Pancreas (tissue), 10 donors: ENCODE measurements at regions not wholly inside any gene's neighbourhood (a gene's known extent, or its start where the extent isn't known, plus 50 kb on each side); places are given as distances from the start of the nearest gene placed in this dataset.

Experiments
- ATAC-seq, 4 donors: fragments of 200-7000 bp; cut with Tn5 transposase; one replicate each; pipeline versions ENCODE4 v1.8.0 to v1.9.1; 2020; ENCODE audit warnings: mild to moderate bottlenecking in 4 of 4, moderate library complexity in 4 of 4
- DNase-seq, 6 donors: peaks; one replicate each; pipeline ENCODE4 v3.0.0-alpha.2; 2020
- FAIRE-seq: peaks from 2 replicates; lab custom pipeline; 2012; peaks lifted over from hg19 to GRCh38; lab: Jason Lieb, UNC
- H3K27ac ChIP-seq, 4 donors: fragments of 200-600 bp; sonication (generic); 1 replicate in 3 of 4; 2 replicates in 1 of 4; pipeline versions ENCODE4 v1.5.0 to v1.8.0; 2020
- H3K27me3 ChIP-seq, 4 donors: fragments of 200-600 bp; one replicate each; pipeline ENCODE4 v1.8.0; 2021
- H3K36me3 ChIP-seq, 3 donors: fragments of 200-600 bp; sonication (generic) in 1 of 3; one replicate each; pipeline versions ENCODE4 v1.5.0 to v1.8.0; 2020 to 2021
- H3K4me1 ChIP-seq, 3 donors: fragments of 200-600 bp; one replicate each; pipeline ENCODE4 v1.8.0; 2021
- H3K4me3 ChIP-seq, 4 donors: fragments of 200-600 bp; sonication (generic) in 2 of 4; one replicate each; pipeline versions ENCODE4 v1.5.0 to v1.8.0; 2020 to 2021
- H3K9me3 ChIP-seq, 4 donors: fragments of 200-600 bp; one replicate each; pipeline ENCODE4 v1.8.0; 2021
- WGBS, 2 donors: extraction: QIAGEN DNeasy Blood & Tissue Kit; methylation state at CpG; one replicate each; pipeline ENCODE4 v1.1.7; 2013; 5-methylcytosine and 5-hydroxymethylcytosine counted together
- intact Hi-C, 3 donors: fragments of 100-400 bp; cut with DNase I; formaldehyde crosslinking; loops; one replicate each; pipeline versions ENCODE4 v1.11.1 to v1.14.2; 2022
- TF ChIP-seq, protein P1 (sequence below), 4 donors: fragments of 200-600 bp; sonication (generic) in 3 of 4; IDR thresholded peaks; one replicate each; pipeline versions ENCODE4 v1.5.0 to v1.8.0; 2021; ENCODE audit warnings: antibody characterized with exemption in 4 of 4
- donor health status: healthy with polysubstance abuse.
- donor health status: DM: no; HTN: no; CAD: no; lungs with moderate emphysema.
- donor health status: DM: no; HTN: no; CAD: no.
- donor health status: control.
- donor health status: control.
- donor health status: Bipolar disorder and iron deficiency.
- donor health status: DM: yes; HTN: yes; CAD: no.
- donor health status: DM: no; HTN: no; CAD: no.
- donor health status: DM: no; HTN: no; CAD: no.
- donor health status: DM: yes; HTN: yes; CAD: no.

DNA sequence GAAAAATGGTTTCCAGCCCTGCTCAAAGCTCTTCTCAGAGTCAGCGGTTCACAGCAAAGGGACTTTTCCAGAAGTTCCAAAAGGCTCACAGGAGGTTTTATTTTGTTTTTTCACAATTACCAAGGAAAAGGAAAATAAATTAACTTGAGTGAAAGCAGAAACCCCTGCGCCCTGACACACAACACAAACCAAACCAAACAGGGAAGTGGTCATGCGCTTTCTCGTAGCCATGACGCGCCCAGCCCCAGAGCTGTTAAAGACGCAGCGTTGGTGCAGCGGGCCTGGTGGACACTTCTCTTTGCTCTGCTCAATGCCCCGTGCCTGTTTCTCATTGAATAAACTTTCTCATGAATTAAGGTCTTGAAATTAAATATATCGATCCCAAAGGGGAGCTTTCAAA is 134.4 kb upstream of the LYZL2 start:
- peak in 2 of 4 donors; percentile 56 to 75 for ATAC-seq
- Histone ChIP-seq H3K4me1 (no peaks in the 10 kb centered on the region), H3K27ac (no peak overlapping the region), H3K9me3 (no peaks in the 10 kb centered on the region), H3K4me3 (no peak overlapping the region), H3K36me3 (no peaks in the 10 kb centered on the region), H3K27me3 (no peaks in the 10 kb centered on the region)
- intact Hi-C loops = no loop called here
- no peak for FAIRE-seq
- peak in 1 of 6 donors; percentile 39 for DNase-seq
- WGBS, 2 donors = 78 to 86% methylated on average over 11 of the region's 11 CpGs
- TF ChIP-seq, protein P1, sequence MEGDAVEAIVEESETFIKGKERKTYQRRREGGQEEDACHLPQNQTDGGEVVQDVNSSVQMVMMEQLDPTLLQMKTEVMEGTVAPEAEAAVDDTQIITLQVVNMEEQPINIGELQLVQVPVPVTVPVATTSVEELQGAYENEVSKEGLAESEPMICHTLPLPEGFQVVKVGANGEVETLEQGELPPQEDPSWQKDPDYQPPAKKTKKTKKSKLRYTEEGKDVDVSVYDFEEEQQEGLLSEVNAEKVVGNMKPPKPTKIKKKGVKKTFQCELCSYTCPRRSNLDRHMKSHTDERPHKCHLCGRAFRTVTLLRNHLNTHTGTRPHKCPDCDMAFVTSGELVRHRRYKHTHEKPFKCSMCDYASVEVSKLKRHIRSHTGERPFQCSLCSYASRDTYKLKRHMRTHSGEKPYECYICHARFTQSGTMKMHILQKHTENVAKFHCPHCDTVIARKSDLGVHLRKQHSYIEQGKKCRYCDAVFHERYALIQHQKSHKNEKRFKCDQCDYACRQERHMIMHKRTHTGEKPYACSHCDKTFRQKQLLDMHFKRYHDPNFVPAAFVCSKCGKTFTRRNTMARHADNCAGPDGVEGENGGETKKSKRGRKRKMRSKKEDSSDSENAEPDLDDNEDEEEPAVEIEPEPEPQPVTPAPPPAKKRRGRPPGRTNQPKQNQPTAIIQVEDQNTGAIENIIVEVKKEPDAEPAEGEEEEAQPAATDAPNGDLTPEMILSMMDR (IDR thresholded peaks at IDR 0.05) = no peak

DNA sequence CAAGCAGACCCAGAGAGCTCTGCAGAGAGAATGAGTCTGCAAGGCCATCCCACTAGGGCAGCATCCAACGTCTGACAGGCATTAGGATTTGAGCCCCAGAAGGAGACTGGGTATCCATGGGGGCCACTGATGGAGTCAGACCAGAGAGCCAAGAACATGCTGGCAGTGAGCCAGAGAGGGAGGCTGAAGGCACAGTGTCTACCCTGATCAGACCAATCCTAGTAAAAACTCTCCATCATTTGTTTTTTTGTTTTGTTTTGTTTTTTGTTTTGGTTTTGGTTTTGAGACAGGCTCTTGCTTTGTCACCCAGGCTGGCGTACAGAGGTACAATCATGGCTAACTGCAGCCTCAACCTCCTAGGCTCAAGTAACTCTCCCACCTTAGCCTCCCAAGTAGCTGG is 133.1 kb upstream of the LYZL2 start:
- ATAC-seq (no peak), DNase-seq (no peak), FAIRE-seq (no peak)
- Histone ChIP-seq H3K27ac (no peak overlapping the region), H3K4me3 (no peak overlapping the region), H3K9me3 (no peaks in the 10 kb centered on the region), H3K27me3 (no peaks in the 10 kb centered on the region), H3K36me3 (no peaks in the 10 kb centered on the region), H3K4me1 (no peaks in the 10 kb centered on the region)
- TF ChIP-seq, protein P1 (IDR thresholded peaks at IDR 0.05) = no peak
- intact Hi-C loops = no loop called here
- WGBS, 2 donors = 64 to 73% methylated on average over 2 of the region's 2 CpGs

DNA sequence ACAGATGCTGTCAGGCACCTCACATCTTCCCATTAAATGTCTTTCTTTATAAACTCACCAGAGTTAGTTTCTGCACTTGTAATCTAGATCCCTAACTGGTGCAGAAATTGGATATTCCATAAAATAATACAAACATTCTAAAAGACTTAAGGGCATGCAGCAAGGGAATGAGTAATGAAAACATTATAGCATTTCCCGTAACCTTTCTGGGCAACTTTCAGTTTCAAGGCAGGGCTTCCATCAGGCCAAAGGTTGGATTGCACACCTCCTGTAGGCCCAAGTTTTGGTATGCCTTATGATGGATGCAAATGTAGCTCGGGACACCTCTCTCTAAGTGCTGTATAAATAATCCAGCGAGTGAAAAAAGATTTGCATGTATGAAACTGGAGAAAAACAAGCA is 129.9 kb upstream of the LYZL2 start:
- intact Hi-C loops = no loop called here
- TF ChIP-seq, protein P1 (IDR thresholded peaks at IDR 0.05) = no peak
- Histone ChIP-seq H3K27ac (no peak overlapping the region), H3K4me3 (no peak overlapping the region), H3K36me3 (no peaks in the 10 kb centered on the region), H3K27me3 (no peaks in the 10 kb centered on the region), H3K4me1 (no peaks in the 10 kb centered on the region), H3K9me3 (no peaks in the 10 kb centered on the region)
- no peak for ATAC-seq
- no peak for FAIRE-seq
- WGBS, 2 donors = 64 to 72% methylated on average over 3 of the region's 3 CpGs
- DNase-seq = no peak

DNA sequence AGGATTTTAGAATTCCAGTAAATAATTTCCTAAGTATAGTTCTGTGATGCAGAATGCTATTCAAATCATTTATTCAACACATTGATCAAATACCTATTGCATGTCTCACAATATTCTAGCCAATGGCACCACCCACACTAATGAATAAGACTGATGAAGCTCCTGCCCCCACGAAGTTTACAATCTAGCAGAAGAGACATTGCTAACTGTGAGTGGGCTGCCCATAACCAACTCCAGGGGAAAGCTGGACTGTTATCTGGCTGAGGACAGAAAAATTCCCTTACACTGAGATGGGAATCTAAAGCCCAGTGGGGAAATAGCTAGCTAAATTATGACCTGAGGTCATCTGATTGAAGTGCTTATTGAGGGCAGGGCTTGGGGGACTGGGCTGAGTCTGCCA is 128.8 kb upstream of the LYZL2 start:
- ATAC-seq = no peak
- H3K36me3 ChIP-seq = no peaks in the 10 kb centered on the region
- no peak for DNase-seq
- H3K4me3 ChIP-seq = no peak overlapping the region
- intact Hi-C loops = no loop called here
- WGBS, 2 donors = 31 to 49% methylated on average over 1 of the region's 1 CpG
- TF ChIP-seq, protein P1 (IDR thresholded peaks at IDR 0.05) = no peak
- no peaks in the 10 kb centered on the region for H3K4me1 ChIP-seq
- no peak overlapping the region for H3K27ac ChIP-seq
- no peak for FAIRE-seq
- no peaks in the 10 kb centered on the region for H3K27me3 ChIP-seq
- no peaks in the 10 kb centered on the region for H3K9me3 ChIP-seq

DNA sequence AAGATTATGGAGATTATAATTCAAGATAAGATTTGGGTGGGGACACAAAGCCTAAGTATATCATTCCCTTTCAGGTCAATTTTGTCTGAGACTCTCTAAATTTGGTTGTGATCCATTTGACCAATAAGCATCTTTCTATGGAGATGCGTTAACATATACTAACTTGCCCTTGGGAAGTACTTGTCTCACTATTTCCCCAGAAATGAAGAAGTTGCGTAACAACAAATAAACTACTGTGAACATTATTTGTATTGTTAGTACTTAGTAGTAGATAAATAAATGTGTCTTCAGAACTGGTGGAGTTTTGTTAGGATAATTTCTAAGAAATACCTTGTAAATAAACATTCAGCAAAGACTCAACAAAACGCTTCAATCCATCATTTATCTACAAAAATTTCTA is 127.3 kb upstream of the LYZL2 start:
- TF ChIP-seq, protein P1 (IDR thresholded peaks at IDR 0.05) = no peak
- Histone ChIP-seq H3K27me3 (no peaks in the 10 kb centered on the region), H3K4me3 (no peak overlapping the region), H3K27ac (no peak overlapping the region), H3K36me3 (no peaks in the 10 kb centered on the region), H3K9me3 (no peaks in the 10 kb centered on the region), H3K4me1 (no peaks in the 10 kb centered on the region)
- ATAC-seq (no peak), FAIRE-seq (no peak), DNase-seq (no peak)
- intact Hi-C loops = no loop called here
- 86 to 92% methylated on average over 3 of the region's 3 CpGs for WGBS, 2 donors
